OCI-LY1 (cell line): ENCODE measurements at regions not wholly inside any gene's neighbourhood (a gene's known extent, or its start where the extent isn't known, plus 50 kb on each side); places are given as distances from the start of the nearest gene placed in this dataset.

Experiments used
- CTCF ChIP-seq: fragments of 200-600 bp; sonication (generic), shearing (Covaris generic); IDR thresholded peaks from 2 replicates; pipeline ENCODE4 v1.5.1; 2017; ENCODE audit warnings: mild to moderate bottlenecking, antibody characterized with exemption, low read length, moderate library complexity, mixed read lengths
- EZH2 ChIP-seq: fragments of 200-600 bp; sonication (generic), shearing (Covaris generic); IDR thresholded peaks from 2 replicates; pipeline ENCODE4 v1.8.0; 2017; ENCODE audit warnings: borderline replicate concordance, mixed run types, mild to moderate bottlenecking, antibody characterized with exemption, low read length, moderate library complexity, mixed read lengths

DNA sequence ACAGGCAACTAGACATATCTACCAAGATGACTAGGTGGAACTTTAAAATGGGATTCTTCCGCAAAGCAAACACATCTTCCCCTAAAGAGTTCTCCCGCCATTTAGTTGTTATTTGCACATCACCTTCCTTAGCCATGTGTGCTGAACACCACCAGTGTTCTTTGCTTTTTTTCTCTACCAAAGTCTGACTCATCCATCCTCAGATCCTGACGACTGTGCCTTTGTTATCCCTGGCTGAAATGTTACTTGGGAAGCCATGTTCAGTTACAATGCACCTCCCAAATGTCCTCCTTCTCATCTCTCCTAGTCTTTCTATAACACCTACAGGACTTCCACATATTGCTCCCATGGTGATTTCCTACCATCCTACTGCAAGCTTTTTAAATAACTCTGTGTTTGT, 593.5 kb upstream of the ARID1B start:
- no peak for TF ChIP-seq CTCF
- TF ChIP-seq EZH2: no peak
